ENCODE measurements at regions not wholly inside any gene's neighbourhood (a gene's known extent, or its start where the extent isn't known, plus 50 kb on each side); places are given as distances from the start of the nearest gene placed in this dataset.

- no peak for TF ChIP-seq POLR2A (IDR thresholded peaks at IDR 0.05)
- no peak for TF ChIP-seq CTCF (IDR thresholded peaks at IDR 0.05)
These were observed 201.5 kb downstream of the IRS2 start for GRCh38 chr13:109584844-109585361.

Measured in gastroesophageal sphincter (tissue), 3 donors.